Left colon (tissue), 2 donors: ENCODE measurements at regions not wholly inside any gene's neighbourhood (a gene's known extent, or its start where the extent isn't known, plus 50 kb on each side); places are given as distances from the start of the nearest gene placed in this dataset.

ENCODE experiments used
- ATAC-seq: fragments of 200-7000 bp; cut with Tn5 transposase; one replicate; pipeline ENCODE4 v1.9.1; 2020; ENCODE audit warnings: mild to moderate bottlenecking, moderate library complexity
- DNase-seq, 2 donors: peaks; one replicate each; pipeline ENCODE4 v3.0.0-alpha.2; 2020
- intact Hi-C, 2 donors: fragments of 100-400 bp; cut with DNase I in 1 of 2; cut with micrococcal nuclease in 1 of 2; formaldehyde crosslinking; loops; one replicate each; pipeline versions ENCODE4 v1.11.2 to v1.14.0; 2022; cut with DNase I, micrococcal nuclease
- donor health status: DM: no; HTN: no; CAD: no.
- donor health status: DM: yes; HTN: yes; CAD: no.

GRCh38 chr12:127260999-127261398 is 1006.0 kb upstream of the TMEM132C start:
- DNase-seq (no peak), ATAC-seq (no peak)
- intact Hi-C loops = no loop called here

GRCh38 chr12:127262615-127263014 is 1004.4 kb upstream of the TMEM132C start:
- DNase-seq = no peak
- intact Hi-C loops = no loop called here
- no peak for ATAC-seq

- ATAC-seq (no peak), DNase-seq (no peak)
- intact Hi-C loops = no loop called here
Measured at GRCh38 chr12:127263621-127264020, 1003.3 kb upstream of the TMEM132C start.

GRCh38 chr12:127267128-127267527 is 999.8 kb upstream of the TMEM132C start:
- intact Hi-C loops = no loop called here
- DNase-seq = no peak
- ATAC-seq = no peak

- DNase-seq = no peak
- no peak for ATAC-seq
Measured at GRCh38 chr12:127268213-127268612, 998.8 kb upstream of the TMEM132C start.

GRCh38 chr12:127268706-127269425 is 998.1 kb upstream of the TMEM132C start:
- DNase-seq (no peak), ATAC-seq (no peak)
- intact Hi-C loops = no loop called here

More at GRCh38 chr12:127268213-127268612, 998.8 kb upstream of the TMEM132C start:
- intact Hi-C loops = no loop called here

- ATAC-seq = no peak
- intact Hi-C loops = no loop called here
- no peak for DNase-seq
Measured at GRCh38 chr12:127270193-127270592, 996.8 kb upstream of the TMEM132C start.

GRCh38 chr12:127271776-127272175 is 995.2 kb upstream of the TMEM132C start:
- ATAC-seq = no peak
- intact Hi-C loops = no loop called here
- no peak for DNase-seq

GRCh38 chr12:127272864-127273263 is 994.1 kb upstream of the TMEM132C start:
- no peak for ATAC-seq
- no peak for DNase-seq
- intact Hi-C loops = no loop called here

- no peak for DNase-seq
- no peak for ATAC-seq
- intact Hi-C loops = no loop called here
Measured at GRCh38 chr12:127273626-127274025, 993.3 kb upstream of the TMEM132C start.

- intact Hi-C loops = no loop called here
- DNase-seq = no peak
- no peak for ATAC-seq
Measured at GRCh38 chr12:127275416-127275815, 991.6 kb upstream of the TMEM132C start.

- intact Hi-C loops = no loop called here
- DNase-seq (no peak), ATAC-seq (no peak)
Measured at GRCh38 chr12:127277882-127278281, 989.1 kb upstream of the TMEM132C start.

- DNase-seq (no peak), ATAC-seq (no peak)
Measured at GRCh38 chr12:127278351-127278750, 988.6 kb upstream of the TMEM132C start.

GRCh38 chr12:127280393-127281275 is 986.3 kb upstream of the TMEM132C start:
- intact Hi-C loops = no loop called here
- DNase-seq (peak in 1 of 2 donors; percentile 77), ATAC-seq (peak; percentile 90)

More at GRCh38 chr12:127278351-127278750, 988.6 kb upstream of the TMEM132C start:
- intact Hi-C loops = no loop called here

- DNase-seq (no peak), ATAC-seq (no peak)
- intact Hi-C loops = no loop called here
Measured at GRCh38 chr12:127282786-127283565, 984.0 kb upstream of the TMEM132C start.

GRCh38 chr12:127284021-127284420 is 982.9 kb upstream of the TMEM132C start:
- intact Hi-C loops = no loop called here
- DNase-seq = no peak
- ATAC-seq = no peak

- intact Hi-C loops = no loop called here
- DNase-seq = no peak
- ATAC-seq = no peak
Measured at GRCh38 chr12:127284870-127285431, 982.0 kb upstream of the TMEM132C start.

GRCh38 chr12:127286281-127286680 is 980.7 kb upstream of the TMEM132C start:
- no peak for DNase-seq
- ATAC-seq = no peak
- intact Hi-C loops = no loop called here

- intact Hi-C loops = no loop called here
- ATAC-seq = no peak
- no peak for DNase-seq
Measured at GRCh38 chr12:127287256-127287655, 979.7 kb upstream of the TMEM132C start.
